IMR-90 (cell line): ENCODE measurements at regions not wholly inside any gene's neighbourhood (a gene's known extent, or its start where the extent isn't known, plus 50 kb on each side); places are given as distances from the start of the nearest gene placed in this dataset.

Experiments used
- ATAC-seq: fragments of 200-7000 bp; cut with Tn5 transposase; 2 replicates; pipeline ENCODE4 v1.9.1; 2020; ENCODE audit warnings: low read depth, mild to moderate bottlenecking, moderate library complexity
- BruUV-seq: library from RNA; stranded (reverse); fragments of 400-500 nt; replicated peaks from 2 replicates; lab custom pipeline; 2021; lab: Mats Ljungman, UMichigan
- CTCF ChIA-PET: fragments of 300-600 bp; formaldehyde crosslinking; extraction: SDS; loops from one replicate; lab custom pipeline; 2021; ENCODE audit warnings: antibody characterized with exemption; lab: Yijun Ruan, JAX
- POLR2A ChIA-PET: fragments of 300-600 bp; sonication (Branson Sonifier 250); formaldehyde crosslinking; loops from one replicate; lab custom pipeline; 2022; ENCODE audit warnings: antibody characterized with exemption; ENCODE audit not compliant: unreplicated experiment; lab: Charles Lee
- DNase-seq: peaks from one replicate; pipeline ENCODE4 v3.0.0; 2013
- H2AFZ ChIP-seq: replicated peaks from 2 replicates; pipeline ENCODE3; 2013; ENCODE audit warnings: low read length, mild to moderate bottlenecking; ENCODE audit not compliant: poor library complexity
- H2AK5ac ChIP-seq: 2 replicates; pipeline ENCODE4 v1.6.1; 2013; ENCODE audit warnings: low read depth, low read length, inconsistent platforms
- H2AK9ac ChIP-seq: replicated peaks from 2 replicates; pipeline ENCODE3; 2013; ENCODE audit warnings: mild to moderate bottlenecking, low read depth, low read length, moderate library complexity; ENCODE audit not compliant: poor library complexity
- H2BK120ac ChIP-seq: 2 replicates; pipeline ENCODE4 v1.6.1; 2013; ENCODE audit warnings: low read depth, low read length, inconsistent platforms
- H2BK15ac ChIP-seq: 3 replicates; pipeline ENCODE4 v1.6.1; 2013; ENCODE audit warnings: low read depth, low read length, inconsistent platforms
- H2BK20ac ChIP-seq: 2 replicates; pipeline ENCODE4 v1.6.1; 2013; ENCODE audit warnings: low read depth, mild to moderate bottlenecking, inconsistent platforms, low read length, moderate library complexity
- H2BK5ac ChIP-seq: 2 replicates; pipeline ENCODE4 v1.6.1; 2013; ENCODE audit warnings: mild to moderate bottlenecking, low read depth, low read length, inconsistent platforms; ENCODE audit not compliant: poor library complexity, severe bottlenecking
- H3K14ac ChIP-seq: replicated peaks from 2 replicates; pipeline ENCODE4 v1.6.1; 2013; ENCODE audit warnings: low read depth, low read length, inconsistent platforms
- H3K18ac ChIP-seq: 2 replicates; pipeline ENCODE4 v1.6.1; 2013; ENCODE audit warnings: low read depth, low read length, control low read depth
- H3K23ac ChIP-seq: 2 replicates; pipeline ENCODE4 v1.6.1; 2013; ENCODE audit warnings: low read depth, low read length, inconsistent platforms
- H3K27ac ChIP-seq: 2 replicates; pipeline ENCODE4 v1.5.1; 2013; ENCODE audit warnings: mild to moderate bottlenecking, control low read depth, low read length; ENCODE audit not compliant: insufficient read depth
- H3K27me3 ChIP-seq: 2 replicates; pipeline ENCODE4 v1.6.1; 2013; ENCODE audit warnings: low read length; ENCODE audit not compliant: control insufficient read depth, insufficient read depth
- H3K36me3 ChIP-seq: 2 replicates; pipeline ENCODE4 v1.6.1; 2013; ENCODE audit warnings: low read length, mixed read lengths; ENCODE audit not compliant: control insufficient read depth, insufficient read depth
- H3K4ac ChIP-seq: 2 replicates; pipeline ENCODE4 v1.6.1; 2013; ENCODE audit warnings: low read depth, low read length, inconsistent platforms
- H3K4me1 ChIP-seq: 2 replicates; pipeline ENCODE4 v1.6.1; 2013; ENCODE audit warnings: low read length, mixed read lengths; ENCODE audit not compliant: control insufficient read depth, insufficient read depth
- H3K4me2 ChIP-seq: 2 replicates; pipeline ENCODE4 v1.6.1; 2013; ENCODE audit warnings: low read depth, mild to moderate bottlenecking, control low read depth, low read length, moderate library complexity
- H3K4me3 ChIP-seq: 2 replicates; pipeline ENCODE4 v1.5.1; 2013; ENCODE audit warnings: low read depth, mild to moderate bottlenecking, control low read depth, low read length, moderate library complexity; ENCODE audit not compliant: insufficient read depth
- H3K56ac ChIP-seq: 2 replicates; pipeline ENCODE4 v1.6.1; 2013; ENCODE audit warnings: low read length, inconsistent platforms; ENCODE audit not compliant: insufficient read depth; ENCODE audit errors: extremely low read depth
- H3K79me1 ChIP-seq, 2 experiments: 2 replicates each; pipeline ENCODE4 v1.6.1; 2013; ENCODE audit warnings: low read length in 2 of 2, inconsistent platforms in 1 of 2, low read depth in 1 of 2
- H3K9ac ChIP-seq: 2 replicates; pipeline ENCODE4 v1.6.1; 2013; ENCODE audit warnings: low read depth, low read length, control low read depth
- H3K9me1 ChIP-seq: 2 replicates; pipeline ENCODE4 v1.6.1; 2013; ENCODE audit warnings: low read length, inconsistent platforms; ENCODE audit not compliant: insufficient read depth
- H3K9me3 ChIP-seq: 2 replicates; pipeline ENCODE4 v1.6.1; 2013; ENCODE audit warnings: low read length; ENCODE audit not compliant: control insufficient read depth, insufficient read depth
- H4K20me1 ChIP-seq: 2 replicates; pipeline ENCODE4 v1.6.1; 2013; ENCODE audit warnings: low read length, inconsistent platforms; ENCODE audit not compliant: insufficient read depth
- H4K5ac ChIP-seq: 2 replicates; pipeline ENCODE4 v1.6.1; 2013; ENCODE audit warnings: mild to moderate bottlenecking, low read depth, low read length, control low read depth
- H4K8ac ChIP-seq, 2 experiments: 2 replicates each; pipeline ENCODE4 v1.6.1; 2013; ENCODE audit warnings: low read depth in 2 of 2, low read length in 2 of 2, control low read depth in 1 of 2, inconsistent platforms in 1 of 2
- H4K91ac ChIP-seq: 2 replicates; pipeline ENCODE4 v1.6.1; 2013; ENCODE audit warnings: low read depth, low read length, inconsistent platforms; ENCODE audit not compliant: insufficient read depth
- BHLHE40 ChIP-seq: fragments of 150-350 bp; IDR thresholded peaks from 2 replicates; pipeline ENCODE4 v1.6.1; 2016; ENCODE audit warnings: mild to moderate bottlenecking, low read depth, low read length
- CHD1 ChIP-seq: IDR thresholded peaks from 2 replicates; pipeline ENCODE4 v1.6.1; 2012; ENCODE audit warnings: low read depth, low read length, improper control_type of control experiment
- FOS ChIP-seq: fragments of 150-350 bp; IDR thresholded peaks from 2 replicates; pipeline ENCODE4 v1.6.1; 2016; ENCODE audit warnings: low read depth, low read length
- MAZ ChIP-seq: IDR thresholded peaks from 2 replicates; pipeline ENCODE4 v1.6.1; 2012; ENCODE audit warnings: low read depth, mild to moderate bottlenecking, low read length, improper control_type of control experiment, moderate library complexity, borderline replicate concordance
- MXI1 ChIP-seq: IDR thresholded peaks from 2 replicates; pipeline ENCODE4 v1.6.1; 2012; ENCODE audit warnings: low read depth, mild to moderate bottlenecking, low read length, moderate library complexity, borderline replicate concordance
- RAD21 ChIP-seq: IDR thresholded peaks from 2 replicates; pipeline ENCODE4 v1.6.1; 2012; ENCODE audit warnings: low read length, improper control_type of control experiment
- RCOR1 ChIP-seq: IDR thresholded peaks from 2 replicates; pipeline ENCODE4 v1.6.1; 2012; ENCODE audit warnings: mild to moderate bottlenecking, low read length, improper control_type of control experiment; ENCODE audit not compliant: insufficient replicate concordance
- RFX5 ChIP-seq: IDR thresholded peaks from 2 replicates; pipeline ENCODE4 v1.8.0; 2012; ENCODE audit warnings: low read depth, mild to moderate bottlenecking, low read length, moderate library complexity
- SMC3 ChIP-seq: fragments of 150-350 bp; IDR thresholded peaks from 2 replicates; pipeline ENCODE4 v1.6.1; 2016; ENCODE audit warnings: low read depth, mild to moderate bottlenecking, antibody characterized with exemption, low read length, moderate library complexity
- USF2 ChIP-seq: fragments of 150-350 bp; IDR thresholded peaks from 2 replicates; pipeline ENCODE4 v1.6.1; 2017; ENCODE audit warnings: mild to moderate bottlenecking, antibody characterized with exemption, low read length, low read depth
- WGBS, 2 experiments: methylation state at CpG; one replicate each; pipeline versions ENCODE4 v1.1.5 to v1.1.7; 2013; ENCODE audit warnings: missing lambda C conversion rate in 2 of 2; ENCODE audit not compliant: insufficient read length in 1 of 2; ENCODE audit errors: extremely low coverage in 2 of 2; 5-methylcytosine and 5-hydroxymethylcytosine counted together
- dilution Hi-C: fragments of 300-500 bp; cut with HindIII; formaldehyde crosslinking; loops from one replicate; pipeline ENCODE4 v1.14.3; 2018; ENCODE audit warnings: low sequenced_read_pairs; ENCODE audit not compliant: unreplicated experiment
- in situ Hi-C: fragments of 300-500 bp; cut with MboI; formaldehyde crosslinking; loops from 3 replicates; pipeline ENCODE4 v1.14.3; 2019; ENCODE audit warnings: low sequenced_read_pairs, inconsistent platforms, mixed read lengths
- intact Hi-C: fragments of 100-400 bp; cut with micrococcal nuclease; formaldehyde crosslinking; loops from 2 replicates; pipeline ENCODE4 v1.10.0; 2022

GRCh38 chr5:166111021-166111420 is 2180.4 kb upstream of the WWC1 start:
- Histone ChIP-seq H4K5ac (no peak overlapping the region), H4K91ac (no peak overlapping the region), H3K27me3 (no peaks in the 10 kb centered on the region), H3K9me1 (no peaks in the 10 kb centered on the region), H2BK120ac (no peak overlapping the region), H3K4me2 (no peak overlapping the region), H3K79me1 (no peaks in the 10 kb centered on the region), H2BK20ac (no peak overlapping the region), H2BK5ac (no peak overlapping the region), H3K9me3 (peaks cover 2% of the 10 kb centered on the region; the same call in 1 of the 2 replicates), H2BK15ac (no peak overlapping the region), H3K4ac (no peak overlapping the region), H3K4me3 (no peak overlapping the region), H2AK9ac (no peak overlapping the region), H2AK5ac (no peak overlapping the region), H3K4me1 (no peaks in the 10 kb centered on the region), H3K23ac (no peak overlapping the region), H3K27ac (no peak overlapping the region), H2AFZ (no peak overlapping the region), H4K20me1 (no peaks in the 10 kb centered on the region), H3K9ac (no peak overlapping the region), H3K36me3 (no peaks in the 10 kb centered on the region), H3K18ac (no peak overlapping the region), H3K56ac (no peak overlapping the region), H3K14ac (no peak overlapping the region), H4K8ac (no peak overlapping the region)
- ChIA-PET POLR2A (no interaction called here), CTCF (no interaction called here)
- no TSS peak for BruUV-seq
- no peak for TF ChIP-seq MXI1
- TF ChIP-seq RFX5, result no peak
- no peak for TF ChIP-seq FOS
- TF ChIP-seq MAZ, result no peak
- no peak for TF ChIP-seq RCOR1
- TF ChIP-seq CHD1, result no peak
- no peak for TF ChIP-seq BHLHE40
- TF ChIP-seq RAD21, result no peak
- TF ChIP-seq USF2, result no peak
- TF ChIP-seq SMC3, result no peak
- intact Hi-C loops (no loop called here), in situ Hi-C loops (no loop called here), dilution Hi-C loops (no loop called here)
- no peak for DNase-seq
- no peak for ATAC-seq
- WGBS, 2 experiments, result no CpG with 5 or more reads among the region's 3 CpGs
